ENCODE measurements at regions not wholly inside any gene's neighbourhood (a gene's known extent, or its start where the extent isn't known, plus 50 kb on each side); places are given as distances from the start of the nearest gene placed in this dataset.

DNA sequence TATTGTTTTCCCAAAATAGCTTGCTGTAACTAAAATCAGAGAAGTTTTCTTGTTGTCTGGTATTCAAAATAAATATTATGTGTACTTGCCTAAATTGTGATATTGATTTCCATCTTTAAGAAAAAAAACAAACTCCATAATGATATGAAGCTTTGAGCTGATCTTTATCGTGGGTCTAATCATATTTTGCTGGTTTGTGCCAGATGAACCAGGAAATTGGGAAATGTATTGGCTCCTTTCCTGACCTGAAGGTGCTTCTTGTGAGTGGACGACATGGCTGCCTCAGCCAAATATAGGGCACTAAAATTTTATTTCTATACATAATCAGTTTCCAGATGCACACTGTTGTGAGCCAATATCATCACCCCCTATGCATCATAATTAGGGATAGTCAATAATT, 113.3 kb downstream of the DIPK2A start:
- DNase-seq, result no peak

GRCh38 chr3:144085964-144086363, 114.3 kb downstream of the DIPK2A start:
- DNase-seq, result no peak

GRCh38 chr3:144096016-144096415, 124.4 kb downstream of the DIPK2A start:
- no peak for DNase-seq

DNA sequence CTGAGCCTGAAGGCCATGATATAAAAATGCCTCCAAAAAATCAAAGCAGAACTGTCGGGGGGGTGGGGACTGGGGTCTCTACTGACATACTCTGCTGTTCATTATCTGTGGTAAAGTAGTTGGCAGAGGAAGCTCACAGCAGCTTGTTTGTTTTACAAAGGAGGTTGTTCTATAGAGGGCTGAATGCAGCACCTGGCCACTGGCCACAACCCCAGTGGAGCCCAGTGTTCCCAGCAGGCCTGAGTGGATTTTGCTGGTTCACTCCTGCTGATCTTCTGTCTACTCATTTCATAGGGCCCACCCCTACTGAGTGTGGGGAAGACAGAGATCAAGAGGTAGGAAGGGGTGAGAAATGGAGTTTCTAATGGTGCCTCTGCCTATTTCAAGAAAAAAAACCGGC, 125.5 kb downstream of the DIPK2A start:
- no peak for DNase-seq

- DNase-seq, result no peak
Observed at GRCh38 chr3:144098691-144099090, 127.1 kb downstream of the DIPK2A start.

GRCh38 chr3:144102421-144102820, 130.8 kb downstream of the DIPK2A start:
- DNase-seq, result no peak

DNA sequence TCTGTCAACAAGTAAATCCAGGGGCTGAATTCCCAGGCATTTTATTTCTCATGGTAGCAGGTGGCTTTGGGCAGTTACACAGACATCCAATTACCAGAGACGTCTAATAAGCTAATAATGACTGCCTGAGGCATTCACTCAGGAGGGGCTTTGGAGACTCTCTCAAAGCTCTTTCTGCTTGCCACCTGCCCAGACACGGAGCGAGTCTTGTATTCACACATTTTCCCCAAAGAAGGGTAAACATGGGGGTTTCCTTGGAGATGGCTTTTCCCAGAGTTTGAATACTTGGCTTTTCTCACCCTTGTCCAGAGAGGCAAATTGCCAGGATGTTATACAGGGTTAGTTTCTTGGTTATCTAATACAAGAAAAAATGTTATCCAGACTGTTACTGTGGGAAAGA, 132.6 kb downstream of the DIPK2A start:
- no peak for DNase-seq

DNA sequence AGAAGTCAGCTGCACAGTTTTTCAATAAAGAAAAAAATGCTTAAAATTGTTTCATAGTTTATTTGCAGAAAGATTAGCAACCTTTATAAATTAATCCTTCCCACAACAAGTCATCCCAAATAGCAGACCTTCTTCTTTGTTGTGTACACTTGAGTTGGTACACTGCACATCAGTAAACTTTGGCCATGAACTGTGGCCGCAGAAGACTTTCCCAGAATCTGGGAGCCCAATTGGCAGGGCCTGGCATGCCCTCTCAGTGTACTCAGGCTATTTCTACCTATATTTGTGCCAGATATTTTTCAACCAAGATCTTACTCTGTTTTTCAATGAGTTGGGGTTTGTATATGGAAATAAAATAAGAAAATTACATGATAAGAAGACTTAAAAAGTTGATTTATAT, 133.1 kb downstream of the DIPK2A start:
- DNase-seq, result no peak

DNA sequence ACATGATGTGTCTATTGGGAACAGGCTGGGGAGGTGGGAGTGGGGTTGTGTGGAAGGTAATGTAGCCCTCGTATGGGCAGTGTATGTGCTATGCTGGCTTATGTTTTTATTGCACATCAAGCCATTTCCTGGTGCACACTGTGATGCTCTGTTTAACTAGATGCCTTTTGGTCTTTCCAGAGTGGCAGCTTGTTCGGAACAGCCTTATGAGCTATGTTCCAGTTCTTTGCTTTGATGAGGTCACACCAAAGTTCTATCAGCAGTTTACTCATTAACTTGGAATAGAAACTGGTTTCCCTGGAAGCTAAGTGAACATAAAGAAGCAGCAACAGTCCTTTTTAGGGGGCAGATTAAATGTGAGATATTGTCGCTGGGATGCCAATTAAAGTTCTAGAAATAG, 133.9 kb downstream of the DIPK2A start:
- DNase-seq, result no peak

GRCh38 chr3:144106970-144107369, 135.3 kb downstream of the DIPK2A start:
- DNase-seq, result no peak

DNA sequence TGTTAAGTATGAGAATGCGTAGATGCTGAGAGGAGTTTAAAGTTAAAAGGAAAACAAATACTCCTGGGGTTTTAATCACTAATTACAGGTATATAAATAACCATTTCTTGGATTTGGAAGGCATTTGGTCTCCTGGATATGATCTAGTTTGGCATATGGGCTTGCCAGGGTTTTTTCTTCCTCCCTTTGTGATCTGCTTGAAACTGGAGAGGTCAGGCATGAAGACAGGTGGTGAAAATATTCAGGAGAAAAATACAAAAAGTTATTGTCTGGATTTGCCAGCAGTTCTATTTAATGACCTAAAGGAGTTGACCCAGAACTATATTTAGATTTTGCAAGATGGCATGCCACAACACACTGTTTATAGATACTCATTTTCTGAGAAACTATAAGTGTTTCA, 136.3 kb downstream of the DIPK2A start:
- no peak for DNase-seq

GRCh38 chr3:144109944-144110343, 138.3 kb downstream of the DIPK2A start:
- DNase-seq, result no peak

GRCh38 chr3:144112036-144112435, 140.4 kb downstream of the DIPK2A start:
- DNase-seq, result no peak

DNA sequence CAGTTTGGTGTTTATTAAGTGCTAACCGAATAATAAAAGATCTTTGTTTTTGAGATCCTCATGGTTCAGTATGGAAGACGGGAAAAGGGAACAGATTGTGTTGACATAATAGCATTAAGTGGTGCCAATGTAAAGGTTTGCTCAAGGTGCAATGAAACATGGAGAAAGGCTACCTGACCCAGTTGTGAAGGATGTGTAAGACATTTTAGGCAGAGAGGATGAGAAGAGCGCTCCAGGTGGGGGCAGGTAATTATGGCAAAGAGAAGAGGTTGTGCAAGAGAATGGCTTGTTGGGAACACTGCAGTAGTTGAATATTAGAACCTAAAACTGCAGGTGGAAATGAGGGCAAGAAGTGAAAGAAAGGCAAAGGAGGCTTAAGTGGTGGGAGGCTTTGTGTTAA, 140.8 kb downstream of the DIPK2A start:
- DNase-seq, result no peak

DNA sequence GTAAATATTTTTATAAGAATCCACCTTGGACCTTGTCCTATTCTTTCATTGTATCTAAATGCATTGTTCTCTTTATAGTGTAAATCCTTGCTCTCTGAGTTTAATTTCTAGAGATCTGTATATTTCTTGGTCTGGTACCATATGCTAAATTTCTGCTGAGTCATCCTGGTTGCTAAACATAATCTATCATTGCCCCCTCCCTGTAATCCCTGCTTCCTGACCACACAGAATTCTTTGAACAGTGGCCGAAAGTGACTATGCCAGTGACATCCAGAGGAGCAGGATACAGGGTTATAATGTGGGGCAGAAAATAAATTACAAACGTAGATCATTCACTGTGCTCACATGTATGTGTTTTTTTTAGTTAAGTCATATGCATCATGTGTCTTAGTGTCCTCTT, 143.1 kb downstream of the DIPK2A start:
- no peak for DNase-seq

- DNase-seq, result no peak
Observed at GRCh38 chr3:144119633-144120032, 148.0 kb downstream of the DIPK2A start.

DNA sequence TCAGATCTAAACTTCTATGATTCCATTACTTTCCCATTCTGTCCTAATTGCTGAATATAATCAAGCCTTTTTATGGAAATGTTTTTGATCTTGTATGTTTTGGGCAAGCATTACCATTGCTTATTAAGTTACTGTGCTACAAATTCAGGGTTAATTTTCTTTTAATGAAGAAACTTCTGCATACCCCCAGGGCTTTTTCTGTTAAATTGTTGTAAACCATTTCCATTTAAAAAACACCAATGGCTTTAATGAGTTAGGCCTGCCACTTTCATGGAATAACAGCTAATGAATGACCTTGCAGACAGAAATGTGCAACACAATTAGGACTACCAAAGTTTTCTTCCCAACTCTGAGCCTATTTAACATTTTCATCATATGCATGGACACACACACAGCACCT, 150.0 kb downstream of the DIPK2A start:
- DNase-seq, result no peak

GRCh38 chr3:144127014-144127413, 155.4 kb downstream of the DIPK2A start:
- no peak for DNase-seq

- no peak for DNase-seq
Observed at GRCh38 chr3:144127700-144128099, 156.1 kb downstream of the DIPK2A start.

GRCh38 chr3:144128108-144128892, 156.7 kb downstream of the DIPK2A start:
- no peak for DNase-seq

DNA sequence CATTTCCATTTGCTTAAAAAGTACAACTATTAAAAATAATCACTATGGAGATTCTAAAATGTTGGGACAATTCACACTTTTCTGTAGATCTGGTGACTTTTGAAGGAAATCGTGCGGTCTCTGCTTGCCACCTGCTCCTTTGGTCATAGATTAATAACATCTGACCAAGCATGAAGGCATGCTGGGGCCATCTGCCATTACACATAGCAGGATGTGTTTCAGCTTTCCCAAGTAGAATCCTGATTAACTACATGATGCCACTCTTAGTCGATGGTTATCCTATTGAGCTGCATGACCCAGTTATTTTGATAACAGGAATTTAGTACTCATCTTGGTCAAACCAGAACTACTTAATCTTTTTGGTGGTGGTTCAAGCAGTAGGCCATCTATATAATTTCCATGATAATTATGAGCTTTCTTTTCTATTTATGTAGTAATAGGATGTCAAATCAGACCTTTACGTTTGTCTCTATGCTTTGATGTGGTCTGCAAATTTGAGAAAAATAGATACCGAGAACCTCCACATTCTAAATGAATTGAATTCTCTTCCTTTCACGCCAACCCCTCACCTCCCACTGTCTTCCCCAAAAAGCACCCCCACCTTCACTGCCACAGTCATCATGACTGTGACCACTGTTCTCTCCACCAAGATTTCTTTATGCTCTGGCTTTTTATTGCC, 158.1 kb downstream of the DIPK2A start:
- no peak for DNase-seq

- no peak for DNase-seq
Observed at GRCh38 chr3:144141074-144141473, 169.5 kb downstream of the DIPK2A start.

- DNase-seq, result no peak
Observed at GRCh38 chr3:144141496-144141895, 169.9 kb downstream of the DIPK2A start.

GRCh38 chr3:144142151-144142840, 170.7 kb downstream of the DIPK2A start:
- no peak for DNase-seq
